Uterus (tissue), 2 donors: ENCODE measurements at regions not wholly inside any gene's neighbourhood (a gene's known extent, or its start where the extent isn't known, plus 50 kb on each side); places are given as distances from the start of the nearest gene placed in this dataset.

Source experiments
- CTCF ChIP-seq, 4 experiments: fragments of 200-600 bp in 2 of 4; fragments of 450-650 bp in 2 of 4; sonication (generic) in 2 of 4; IDR thresholded peaks; one replicate each; pipeline ENCODE4 v1.5.1; 2016 to 2019; ENCODE audit warnings: antibody characterized with exemption in 4 of 4, mild to moderate bottlenecking in 2 of 4, moderate library complexity in 1 of 4
- POLR2A ChIP-seq, 2 donors: fragments of 450-650 bp; IDR thresholded peaks; one replicate each; pipeline ENCODE4 v1.6.1; 2016; ENCODE audit warnings: antibody characterized with exemption in 2 of 2, mild to moderate bottlenecking in 1 of 2, moderate library complexity in 1 of 2

GRCh38 chr4:108315694-108316093 is 147.0 kb upstream of the LEF1 start:
- TF ChIP-seq POLR2A (IDR thresholded peaks at IDR 0.05) (no peak), CTCF (IDR thresholded peaks at IDR 0.05) (no peak)
